Cardiac muscle cell (in vitro differentiated cells and primary cell): ENCODE measurements at regions not wholly inside any gene's neighbourhood (a gene's known extent, or its start where the extent isn't known, plus 50 kb on each side); places are given as distances from the start of the nearest gene placed in this dataset.

ENCODE experiments used
- DNase-seq, 2 donors: peaks; one replicate each; pipeline versions ENCODE4 v3.0.0 to v3.0.0-alpha.2; 2010 to 2017; ENCODE audit warnings: low read depth in 1 of 2, low spot score in 1 of 2
- H3K27ac ChIP-seq: fragments of 200-600 bp; sonication (generic); 2 replicates; pipeline ENCODE4 v1.5.1; 2016
- H3K27me3 ChIP-seq: fragments of 200-600 bp; sonication (generic); 2 replicates; pipeline ENCODE4 v1.6.0; 2016; ENCODE audit warnings: control low read depth
- H3K36me3 ChIP-seq: fragments of 200-600 bp; sonication (generic); 2 replicates; pipeline ENCODE4 v1.5.1; 2016; ENCODE audit warnings: control low read depth
- H3K4me1 ChIP-seq: fragments of 200-600 bp; sonication (generic); 2 replicates; pipeline ENCODE4 v1.8.1; 2017; ENCODE audit warnings: low read depth, mild to moderate bottlenecking, mixed run types
- H3K4me3 ChIP-seq: fragments of 200-600 bp; sonication (generic); 2 replicates; pipeline ENCODE4 v1.5.1; 2016; ENCODE audit warnings: mild to moderate bottlenecking
- H3K9me3 ChIP-seq: fragments of 200-600 bp; sonication (generic); 2 replicates; pipeline ENCODE4 v1.5.1; 2017; ENCODE audit warnings: low read depth, mild to moderate bottlenecking, control low read depth
- TF ChIP-seq, protein P1 (sequence below): IDR thresholded peaks from 2 replicates; pipeline ENCODE4 v1.5.1; 2012; ENCODE audit warnings: low read depth, mild to moderate bottlenecking, low read length

DNA sequence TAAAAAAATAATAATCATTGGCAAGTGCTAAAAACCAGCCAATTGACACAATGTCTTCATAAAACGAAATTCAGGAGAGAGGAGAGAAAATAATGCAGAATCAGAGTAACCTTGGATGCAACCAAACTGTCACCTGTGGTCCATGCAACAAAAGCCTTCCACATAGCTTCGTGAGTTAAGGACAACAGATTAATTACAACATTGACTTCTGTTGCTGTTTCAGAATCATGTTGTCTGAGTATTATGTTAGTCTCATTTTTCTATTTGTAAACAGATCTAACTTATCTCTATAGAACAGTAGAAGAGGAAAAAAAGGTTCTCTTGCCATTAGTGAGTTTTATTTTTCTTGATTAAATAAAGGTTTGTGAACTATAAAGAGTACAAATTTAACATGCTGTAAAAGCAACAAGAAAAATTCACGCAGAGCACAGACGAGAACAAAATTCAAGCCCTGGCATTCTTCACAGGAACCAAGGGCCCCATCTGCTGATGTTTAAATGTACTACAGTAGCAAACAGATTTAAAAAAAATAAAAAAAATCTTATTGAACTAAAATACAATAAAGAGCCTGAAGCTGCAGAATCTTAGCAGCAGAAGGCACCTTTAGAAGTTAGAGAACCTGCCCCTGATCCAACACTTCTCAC is 381.1 kb upstream of the PKN2 start:
- Histone ChIP-seq H3K4me3 (no peak overlapping the region), H3K27ac (no peak overlapping the region), H3K4me1 (peaks cover 3% of the 10 kb centered on the region), H3K36me3 (no peaks in the 10 kb centered on the region), H3K9me3 (no peaks in the 10 kb centered on the region), H3K27me3 (no peaks in the 10 kb centered on the region)
- TF ChIP-seq, protein P1, sequence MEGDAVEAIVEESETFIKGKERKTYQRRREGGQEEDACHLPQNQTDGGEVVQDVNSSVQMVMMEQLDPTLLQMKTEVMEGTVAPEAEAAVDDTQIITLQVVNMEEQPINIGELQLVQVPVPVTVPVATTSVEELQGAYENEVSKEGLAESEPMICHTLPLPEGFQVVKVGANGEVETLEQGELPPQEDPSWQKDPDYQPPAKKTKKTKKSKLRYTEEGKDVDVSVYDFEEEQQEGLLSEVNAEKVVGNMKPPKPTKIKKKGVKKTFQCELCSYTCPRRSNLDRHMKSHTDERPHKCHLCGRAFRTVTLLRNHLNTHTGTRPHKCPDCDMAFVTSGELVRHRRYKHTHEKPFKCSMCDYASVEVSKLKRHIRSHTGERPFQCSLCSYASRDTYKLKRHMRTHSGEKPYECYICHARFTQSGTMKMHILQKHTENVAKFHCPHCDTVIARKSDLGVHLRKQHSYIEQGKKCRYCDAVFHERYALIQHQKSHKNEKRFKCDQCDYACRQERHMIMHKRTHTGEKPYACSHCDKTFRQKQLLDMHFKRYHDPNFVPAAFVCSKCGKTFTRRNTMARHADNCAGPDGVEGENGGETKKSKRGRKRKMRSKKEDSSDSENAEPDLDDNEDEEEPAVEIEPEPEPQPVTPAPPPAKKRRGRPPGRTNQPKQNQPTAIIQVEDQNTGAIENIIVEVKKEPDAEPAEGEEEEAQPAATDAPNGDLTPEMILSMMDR = peak; percentile 42
- DNase-seq = peak; percentile 45 to 64

DNA sequence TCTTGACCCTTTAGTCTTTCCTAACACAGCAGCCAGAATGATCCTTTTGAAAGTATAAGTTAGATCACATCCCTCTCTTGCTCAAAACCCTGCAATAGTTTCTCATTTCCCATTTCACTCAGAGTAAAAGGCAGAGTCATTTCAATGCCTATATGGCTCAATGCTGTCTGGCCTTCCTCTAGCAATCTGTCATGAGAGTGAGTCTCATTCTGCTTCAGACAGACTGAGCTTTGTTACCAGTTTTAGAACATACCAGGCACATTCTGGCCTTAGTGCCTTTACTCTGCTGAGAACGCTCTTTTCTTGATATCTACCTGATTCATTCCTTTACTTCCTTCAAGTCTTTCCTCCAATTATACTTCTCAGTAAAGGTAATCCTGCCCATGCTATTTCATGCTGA is 372.8 kb upstream of the PKN2 start:
- H3K27ac ChIP-seq = no peak overlapping the region
- no peaks in the 10 kb centered on the region for H3K9me3 ChIP-seq
- no peaks in the 10 kb centered on the region for H3K27me3 ChIP-seq
- DNase-seq = peak in 1 of 2 donors; percentile 10
- H3K36me3 ChIP-seq = no peaks in the 10 kb centered on the region
- no peak overlapping the region for H3K4me3 ChIP-seq
- TF ChIP-seq, protein P1 = no peak
- no peaks in the 10 kb centered on the region for H3K4me1 ChIP-seq

DNA sequence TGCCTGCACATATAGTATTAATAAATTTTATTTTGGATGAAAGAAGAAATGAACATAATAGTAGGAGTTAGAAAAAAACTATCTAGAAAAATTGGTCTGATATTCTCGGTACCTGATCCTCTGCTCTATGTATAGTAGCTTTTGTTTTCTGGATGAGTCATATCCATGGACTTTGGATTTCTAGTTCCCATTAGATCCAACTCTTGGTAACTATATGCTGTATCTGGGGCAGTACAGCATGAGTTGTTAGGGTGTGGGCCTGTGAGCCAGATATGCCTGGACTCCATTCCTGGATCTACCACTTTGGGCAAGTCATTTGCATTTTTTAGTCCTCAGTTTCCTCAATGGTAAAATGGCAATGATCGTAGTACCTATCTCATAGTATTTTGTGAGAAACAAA is 372.2 kb upstream of the PKN2 start:
- Histone ChIP-seq H3K27ac (no peak overlapping the region), H3K9me3 (no peaks in the 10 kb centered on the region), H3K36me3 (no peaks in the 10 kb centered on the region), H3K27me3 (no peaks in the 10 kb centered on the region), H3K4me3 (no peak overlapping the region), H3K4me1 (no peaks in the 10 kb centered on the region)
- TF ChIP-seq, protein P1 = no peak
- no peak for DNase-seq

GRCh38 chr1:88317396-88317795 is 366.7 kb upstream of the PKN2 start:
- Histone ChIP-seq H3K27me3 (no peaks in the 10 kb centered on the region), H3K27ac (no peak overlapping the region), H3K36me3 (no peaks in the 10 kb centered on the region), H3K9me3 (no peaks in the 10 kb centered on the region), H3K4me3 (no peak overlapping the region), H3K4me1 (peaks cover 8% of the 10 kb centered on the region)
- no peak for DNase-seq
- TF ChIP-seq, protein P1 = no peak

GRCh38 chr1:88318740-88319139 is 365.3 kb upstream of the PKN2 start:
- TF ChIP-seq, protein P1 = no peak

More at GRCh38 chr1:88318740-88319139, 365.3 kb upstream of the PKN2 start:
- peak in 1 of 2 donors; percentile 12 for DNase-seq
- Histone ChIP-seq H3K4me3 (no peak overlapping the region), H3K9me3 (no peaks in the 10 kb centered on the region), H3K27me3 (no peaks in the 10 kb centered on the region), H3K4me1 (peaks cover 8% of the 10 kb centered on the region), H3K36me3 (no peaks in the 10 kb centered on the region), H3K27ac (no peak overlapping the region)
